ENCODE measurements at regions not wholly inside any gene's neighbourhood (a gene's known extent, or its start where the extent isn't known, plus 50 kb on each side); places are given as distances from the start of the nearest gene placed in this dataset.
"Not testable (repeated sequence)": the region's sequence is repeated elsewhere in the genome, so short reads cannot be mapped to it uniquely, and the experiment has no call there.

DNA sequence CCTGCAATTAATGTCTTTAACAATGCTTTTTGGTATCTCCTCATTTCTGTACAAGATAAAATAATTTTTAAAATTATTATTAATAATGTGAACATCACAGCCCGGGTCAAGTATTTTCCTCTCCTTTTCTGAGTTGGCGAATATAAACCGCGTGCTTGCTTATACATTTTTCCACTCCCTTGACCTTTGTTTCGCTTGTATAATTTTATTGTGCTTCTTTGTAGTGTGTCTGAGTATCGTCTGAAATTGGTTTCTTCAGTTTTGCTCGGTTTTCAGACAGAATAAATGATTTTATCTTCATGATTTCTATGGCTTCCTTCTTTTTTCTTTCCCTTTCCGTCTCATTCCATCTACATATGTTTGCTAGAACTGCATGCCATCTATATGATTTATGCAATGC, 448.5 kb downstream of the MAT2B start:
- Histone ChIP-seq H3K9ac (ENCODE audit: low read depth in 1 of 2, low read length in 2 of 2) (no peak overlapping the region), H3K27ac (ENCODE audit: low read depth in 1 of 2, low read length in 2 of 2) (no peak overlapping the region), H3K4me1 (ENCODE audit: control insufficient read depth in 4 of 4, insufficient read depth in 4 of 4, low read length in 3 of 4) (no peaks in the 10 kb centered on the region), H3K36me3 (ENCODE audit: control insufficient read depth in 4 of 4, insufficient read depth in 3 of 4, low read depth in 1 of 4, low read length in 3 of 4) (no peaks in the 10 kb centered on the region), H3K9me3 (ENCODE audit: control insufficient read depth in 4 of 4, low read length in 3 of 4) (peaks cover 0 to 3% (median 0%) of the 10 kb centered on the region in 4 donors), H3K27me3 (ENCODE audit: control insufficient read depth in 4 of 4, insufficient read depth in 4 of 4, low read length in 3 of 4) (no peaks in the 10 kb centered on the region), H3K4me3 (ENCODE audit: low read depth in 1 of 3, low read length in 3 of 3) (no peak overlapping the region)
- 62% methylated on average over 8 of the region's 8 CpGs for WGBS
- DNase-seq (ENCODE audit: low spot score): no peak
- TF ChIP-seq RXRA (IDR thresholded peaks at IDR 0.05) (no peak), TAF1 (conservative IDR thresholded peaks at IDR 0.05) (no peak), EGR1 (IDR thresholded peaks at IDR 0.05; ENCODE audit: low read depth in 2 of 2) (no peak), FOXA1 (IDR thresholded peaks at IDR 0.05) (no peak), HNF4A (conservative IDR thresholded peaks at IDR 0.05) (no peak), GABPA (IDR thresholded peaks at IDR 0.05 in 1 of 2, conservative IDR thresholded peaks at IDR 0.05 in 1 of 2) (no peak), NR2F2 (IDR thresholded peaks at IDR 0.05) (no peak), JUND (IDR thresholded peaks at IDR 0.05) (no peak), HNF4G (IDR thresholded peaks at IDR 0.05) (no peak), YY1 (IDR thresholded peaks at IDR 0.05) (no peak), RAD21 (IDR thresholded peaks at IDR 0.05) (no peak), SP1 (IDR thresholded peaks at IDR 0.05) (no peak)
- TF ChIP-seq, protein P1, sequence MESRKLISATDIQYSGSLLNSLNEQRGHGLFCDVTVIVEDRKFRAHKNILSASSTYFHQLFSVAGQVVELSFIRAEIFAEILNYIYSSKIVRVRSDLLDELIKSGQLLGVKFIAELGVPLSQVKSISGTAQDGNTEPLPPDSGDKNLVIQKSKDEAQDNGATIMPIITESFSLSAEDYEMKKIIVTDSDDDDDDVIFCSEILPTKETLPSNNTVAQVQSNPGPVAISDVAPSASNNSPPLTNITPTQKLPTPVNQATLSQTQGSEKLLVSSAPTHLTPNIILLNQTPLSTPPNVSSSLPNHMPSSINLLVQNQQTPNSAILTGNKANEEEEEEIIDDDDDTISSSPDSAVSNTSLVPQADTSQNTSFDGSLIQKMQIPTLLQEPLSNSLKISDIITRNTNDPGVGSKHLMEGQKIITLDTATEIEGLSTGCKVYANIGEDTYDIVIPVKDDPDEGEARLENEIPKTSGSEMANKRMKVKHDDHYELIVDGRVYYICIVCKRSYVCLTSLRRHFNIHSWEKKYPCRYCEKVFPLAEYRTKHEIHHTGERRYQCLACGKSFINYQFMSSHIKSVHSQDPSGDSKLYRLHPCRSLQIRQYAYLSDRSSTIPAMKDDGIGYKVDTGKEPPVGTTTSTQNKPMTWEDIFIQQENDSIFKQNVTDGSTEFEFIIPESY (IDR thresholded peaks at IDR 0.05): no peak
- TF ChIP-seq, protein P2, sequence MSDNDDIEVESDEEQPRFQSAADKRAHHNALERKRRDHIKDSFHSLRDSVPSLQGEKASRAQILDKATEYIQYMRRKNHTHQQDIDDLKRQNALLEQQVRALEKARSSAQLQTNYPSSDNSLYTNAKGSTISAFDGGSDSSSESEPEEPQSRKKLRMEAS (IDR thresholded peaks at IDR 0.05): no peak
- TF ChIP-seq, protein P3, sequence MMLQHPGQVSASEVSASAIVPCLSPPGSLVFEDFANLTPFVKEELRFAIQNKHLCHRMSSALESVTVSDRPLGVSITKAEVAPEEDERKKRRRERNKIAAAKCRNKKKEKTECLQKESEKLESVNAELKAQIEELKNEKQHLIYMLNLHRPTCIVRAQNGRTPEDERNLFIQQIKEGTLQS (IDR thresholded peaks at IDR 0.05): no peak
- TF ChIP-seq, protein P4, sequence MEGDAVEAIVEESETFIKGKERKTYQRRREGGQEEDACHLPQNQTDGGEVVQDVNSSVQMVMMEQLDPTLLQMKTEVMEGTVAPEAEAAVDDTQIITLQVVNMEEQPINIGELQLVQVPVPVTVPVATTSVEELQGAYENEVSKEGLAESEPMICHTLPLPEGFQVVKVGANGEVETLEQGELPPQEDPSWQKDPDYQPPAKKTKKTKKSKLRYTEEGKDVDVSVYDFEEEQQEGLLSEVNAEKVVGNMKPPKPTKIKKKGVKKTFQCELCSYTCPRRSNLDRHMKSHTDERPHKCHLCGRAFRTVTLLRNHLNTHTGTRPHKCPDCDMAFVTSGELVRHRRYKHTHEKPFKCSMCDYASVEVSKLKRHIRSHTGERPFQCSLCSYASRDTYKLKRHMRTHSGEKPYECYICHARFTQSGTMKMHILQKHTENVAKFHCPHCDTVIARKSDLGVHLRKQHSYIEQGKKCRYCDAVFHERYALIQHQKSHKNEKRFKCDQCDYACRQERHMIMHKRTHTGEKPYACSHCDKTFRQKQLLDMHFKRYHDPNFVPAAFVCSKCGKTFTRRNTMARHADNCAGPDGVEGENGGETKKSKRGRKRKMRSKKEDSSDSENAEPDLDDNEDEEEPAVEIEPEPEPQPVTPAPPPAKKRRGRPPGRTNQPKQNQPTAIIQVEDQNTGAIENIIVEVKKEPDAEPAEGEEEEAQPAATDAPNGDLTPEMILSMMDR (IDR thresholded peaks at IDR 0.05; ENCODE audit: low read depth, low read length, missing input control): no peak
- TF ChIP-seq, protein P5, sequence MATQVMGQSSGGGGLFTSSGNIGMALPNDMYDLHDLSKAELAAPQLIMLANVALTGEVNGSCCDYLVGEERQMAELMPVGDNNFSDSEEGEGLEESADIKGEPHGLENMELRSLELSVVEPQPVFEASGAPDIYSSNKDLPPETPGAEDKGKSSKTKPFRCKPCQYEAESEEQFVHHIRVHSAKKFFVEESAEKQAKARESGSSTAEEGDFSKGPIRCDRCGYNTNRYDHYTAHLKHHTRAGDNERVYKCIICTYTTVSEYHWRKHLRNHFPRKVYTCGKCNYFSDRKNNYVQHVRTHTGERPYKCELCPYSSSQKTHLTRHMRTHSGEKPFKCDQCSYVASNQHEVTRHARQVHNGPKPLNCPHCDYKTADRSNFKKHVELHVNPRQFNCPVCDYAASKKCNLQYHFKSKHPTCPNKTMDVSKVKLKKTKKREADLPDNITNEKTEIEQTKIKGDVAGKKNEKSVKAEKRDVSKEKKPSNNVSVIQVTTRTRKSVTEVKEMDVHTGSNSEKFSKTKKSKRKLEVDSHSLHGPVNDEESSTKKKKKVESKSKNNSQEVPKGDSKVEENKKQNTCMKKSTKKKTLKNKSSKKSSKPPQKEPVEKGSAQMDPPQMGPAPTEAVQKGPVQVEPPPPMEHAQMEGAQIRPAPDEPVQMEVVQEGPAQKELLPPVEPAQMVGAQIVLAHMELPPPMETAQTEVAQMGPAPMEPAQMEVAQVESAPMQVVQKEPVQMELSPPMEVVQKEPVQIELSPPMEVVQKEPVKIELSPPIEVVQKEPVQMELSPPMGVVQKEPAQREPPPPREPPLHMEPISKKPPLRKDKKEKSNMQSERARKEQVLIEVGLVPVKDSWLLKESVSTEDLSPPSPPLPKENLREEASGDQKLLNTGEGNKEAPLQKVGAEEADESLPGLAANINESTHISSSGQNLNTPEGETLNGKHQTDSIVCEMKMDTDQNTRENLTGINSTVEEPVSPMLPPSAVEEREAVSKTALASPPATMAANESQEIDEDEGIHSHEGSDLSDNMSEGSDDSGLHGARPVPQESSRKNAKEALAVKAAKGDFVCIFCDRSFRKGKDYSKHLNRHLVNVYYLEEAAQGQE (IDR thresholded peaks at IDR 0.05): no peak

DNA sequence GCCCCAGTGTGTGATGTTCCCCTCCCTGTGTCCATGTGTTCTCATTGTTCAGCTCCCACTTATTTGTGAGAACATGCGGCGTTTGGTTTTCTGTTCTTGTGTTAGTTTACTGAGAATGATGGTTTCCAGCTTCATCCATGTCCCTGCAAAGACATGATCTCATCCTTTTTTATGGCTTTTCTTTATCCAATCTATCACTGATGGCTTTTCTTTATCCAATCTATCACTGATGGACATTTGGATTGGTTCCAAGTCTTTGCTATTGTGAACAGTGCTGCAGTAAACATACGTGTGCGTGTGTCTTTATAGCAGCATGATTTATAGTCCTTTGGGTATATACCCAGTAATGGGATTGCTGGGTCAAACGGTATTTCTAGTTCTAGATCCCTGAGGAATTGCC, 455.8 kb downstream of the MAT2B start:
- not testable (repeated sequence) for DNase-seq (ENCODE audit: low spot score)
- 88% methylated on average over 5 of the region's 5 CpGs for WGBS

More for the DNA sequence above, 455.8 kb downstream of the MAT2B start:
- not testable (repeated sequence) for H3K4me1 ChIP-seq (ENCODE audit: control insufficient read depth in 4 of 4, insufficient read depth in 4 of 4, low read length in 3 of 4); H3K4me3 ChIP-seq (ENCODE audit: low read depth in 1 of 3, low read length in 3 of 3); H3K36me3 ChIP-seq (ENCODE audit: control insufficient read depth in 4 of 4, insufficient read depth in 3 of 4, low read depth in 1 of 4, low read length in 3 of 4); H3K27ac ChIP-seq (ENCODE audit: low read depth in 1 of 2, low read length in 2 of 2); H3K27me3 ChIP-seq (ENCODE audit: control insufficient read depth in 4 of 4, insufficient read depth in 4 of 4, low read length in 3 of 4); H3K9me3 ChIP-seq (ENCODE audit: control insufficient read depth in 4 of 4, low read length in 3 of 4); H3K9ac ChIP-seq (ENCODE audit: low read depth in 1 of 2, low read length in 2 of 2)

Data from liver (tissue), 8 donors.